Fibroblast of villous mesenchyme (primary cell): ENCODE measurements at regions not wholly inside any gene's neighbourhood (a gene's known extent, or its start where the extent isn't known, plus 50 kb on each side); places are given as distances from the start of the nearest gene placed in this dataset.

ENCODE experiments used
- DNase-seq: peaks from one replicate; pipeline ENCODE4 v3.0.0-alpha.2; 2010; ENCODE audit warnings: low read depth
- H3K4me3 ChIP-seq: 2 replicates; pipeline ENCODE4 v1.5.1; 2011; ENCODE audit warnings: low read depth, mild to moderate bottlenecking, low read length
- CTCF ChIP-seq: IDR thresholded peaks from 2 replicates; pipeline ENCODE4 v1.5.1; 2012; ENCODE audit warnings: low read depth, mild to moderate bottlenecking, low read length; ENCODE audit not compliant: insufficient read depth

- peak; percentile 44 for DNase-seq
- H3K4me3 ChIP-seq = no peak overlapping the region
- no peak for TF ChIP-seq CTCF
Measured at GRCh38 chr12:28023156-28023887, 50.8 kb upstream of the PTHLH start.

GRCh38 chr12:28024231-28024995, 51.9 kb upstream of the PTHLH start:
- TF ChIP-seq CTCF = no peak
- DNase-seq = peak; percentile 13
- no peak overlapping the region for H3K4me3 ChIP-seq

GRCh38 chr12:28025821-28026505, 53.4 kb upstream of the PTHLH start:
- TF ChIP-seq CTCF = no peak
- no peak overlapping the region for H3K4me3 ChIP-seq
- no peak for DNase-seq

GRCh38 chr12:28026701-28027100, 54.2 kb upstream of the PTHLH start:
- H3K4me3 ChIP-seq = no peak overlapping the region
- DNase-seq = no peak
- TF ChIP-seq CTCF = no peak

GRCh38 chr12:28027328-28027727, 54.8 kb upstream of the PTHLH start:
- TF ChIP-seq CTCF = no peak
- peak; percentile 55 for DNase-seq
- no peak overlapping the region for H3K4me3 ChIP-seq

- DNase-seq = no peak
- H3K4me3 ChIP-seq = no peak overlapping the region
- TF ChIP-seq CTCF = no peak
Measured at GRCh38 chr12:28027947-28028724, 55.6 kb upstream of the PTHLH start.
